ENCODE measurements at regions not wholly inside any gene's neighbourhood (a gene's known extent, or its start where the extent isn't known, plus 50 kb on each side); places are given as distances from the start of the nearest gene placed in this dataset.
A peak's percentile ranks its signal among the peaks of the same experiment; 100 is the strongest.

DNA sequence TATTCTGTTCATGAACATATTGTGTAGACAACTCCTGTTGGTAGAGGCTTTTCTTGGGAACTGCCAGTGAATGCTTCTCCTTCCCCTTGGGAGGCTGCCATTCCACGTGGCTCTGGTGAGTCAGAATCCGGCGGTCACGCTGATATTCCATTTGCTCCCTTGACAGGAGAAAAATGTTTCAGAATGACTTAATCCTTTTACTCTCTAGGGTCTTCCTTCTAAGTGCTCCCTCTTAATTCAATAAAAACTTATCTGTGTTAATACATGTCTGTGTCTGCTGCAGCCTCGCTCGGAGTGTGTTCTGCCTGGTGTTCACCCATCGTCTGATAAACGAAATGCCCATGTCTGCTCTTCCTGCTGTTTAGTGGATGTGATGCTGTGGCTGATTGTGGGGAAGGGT lies 278.6 kb downstream of the ARHGAP12 start:
- peak overlapping the region; percentile 59 for H2BK5ac ChIP-seq (ENCODE audit: low read depth, low read length, poor library complexity, severe bottlenecking)
- H3K9me3 ChIP-seq (ENCODE audit: control insufficient read depth, insufficient read depth, low read length): no peaks in the 10 kb centered on the region
- H3K9ac ChIP-seq (ENCODE audit: low read depth, low read length): no peak overlapping the region
- peak overlapping the region; percentile 55 for H3K4me2 ChIP-seq (ENCODE audit: low read depth, low read length)
- in situ Hi-C loops (cut with MboI; ENCODE audit: low sequenced_read_pairs): no loop called here
- H4K20me1 ChIP-seq (ENCODE audit: insufficient read depth, low read length): no peaks in the 10 kb centered on the region
- H3K4ac ChIP-seq (ENCODE audit: low read depth, low read length): peak overlapping the region; percentile 73
- WGBS, 2 experiments (ENCODE audit: extremely low coverage in 2 of 2, insufficient read length in 1 of 2): no CpG with 5 or more reads among the region's 8 CpGs
- H3K27ac ChIP-seq (ENCODE audit: insufficient read depth, low read length): peak overlapping the region; percentile 55; the same call in 1 of the 2 replicates
- no peak overlapping the region for H4K5ac ChIP-seq (ENCODE audit: low read depth, low read length)
- no peaks in the 10 kb centered on the region for H3K79me1 ChIP-seq (ENCODE audit: low read depth in 1 of 2, low read length in 2 of 2)
- peaks cover 2% of the 10 kb centered on the region for H3K9me1 ChIP-seq (ENCODE audit: insufficient read depth, low read length)
- H4K8ac ChIP-seq (ENCODE audit: low read depth in 2 of 2, low read length in 2 of 2): peak overlapping the region; percentile 44 to 75; a peak in 1 of 4 replicates
- no peak overlapping the region; the same call in 1 of the 2 replicates for H3K23ac ChIP-seq (ENCODE audit: low read depth, low read length)
- H2AFZ ChIP-seq (replicated peaks; ENCODE audit: low read length, poor library complexity): peak overlapping the region; percentile 81
- H2AK9ac ChIP-seq (replicated peaks; ENCODE audit: low read depth, low read length, poor library complexity): no peak overlapping the region
- H4K91ac ChIP-seq (ENCODE audit: insufficient read depth, low read depth, low read length): peak overlapping the region; percentile 62; the same call in 1 of the 2 replicates
- H3K4me3 ChIP-seq (ENCODE audit: insufficient read depth, low read depth, low read length): no peak overlapping the region
- ATAC-seq (ENCODE audit: low read depth) (peak; percentile 83), DNase-seq (peak; percentile 92)
- intact Hi-C loops (cut with micrococcal nuclease): no loop called here
- peak overlapping the region; percentile 57; the same call in 1 of the 2 replicates for H2AK5ac ChIP-seq (ENCODE audit: low read depth, low read length)
- POLR2A ChIA-PET (ENCODE audit: unreplicated experiment): no interaction called here
- dilution Hi-C loops (cut with HindIII; ENCODE audit: low sequenced_read_pairs, unreplicated experiment): no loop called here
- peak overlapping the region; percentile 42 for H3K14ac ChIP-seq (replicated peaks; ENCODE audit: low read depth, low read length)
- BruUV-seq (replicated peaks): no TSS peak
- peak overlapping the region; percentile 89; the same call in 1 of the 2 replicates for H2BK20ac ChIP-seq (ENCODE audit: low read depth, low read length)
- H3K27me3 ChIP-seq (ENCODE audit: control insufficient read depth, insufficient read depth, low read length): no peaks in the 10 kb centered on the region
- H3K4me1 ChIP-seq (ENCODE audit: control insufficient read depth, insufficient read depth, low read length): peaks cover 5% of the 10 kb centered on the region
- H3K56ac ChIP-seq (ENCODE audit: extremely low read depth, insufficient read depth, low read length): no peak overlapping the region
- H3K18ac ChIP-seq (ENCODE audit: low read depth, low read length): peak overlapping the region; percentile 84; the same call in 1 of the 2 replicates
- peak overlapping the region; percentile 83 for H2BK120ac ChIP-seq (ENCODE audit: low read depth, low read length)
- H3K36me3 ChIP-seq (ENCODE audit: control insufficient read depth, insufficient read depth, low read length): no peaks in the 10 kb centered on the region
- CTCF ChIA-PET: no interaction called here
- H2BK15ac ChIP-seq (ENCODE audit: low read depth, low read length): peak overlapping the region; percentile 76; the same call in 2 of the 3 replicates
- peak; percentile 88 for TF ChIP-seq MXI1 (IDR thresholded peaks at IDR 0.05; ENCODE audit: borderline replicate concordance, low read depth, low read length)
- TF ChIP-seq RFX5 (IDR thresholded peaks at IDR 0.05; ENCODE audit: low read depth, low read length): no peak
- TF ChIP-seq RCOR1 (IDR thresholded peaks at IDR 0.05; ENCODE audit: insufficient replicate concordance, low read length): no peak
- TF ChIP-seq POLR2A (IDR thresholded peaks at IDR 0.05; ENCODE audit: low read depth, low read length): no peak
- no peak for TF ChIP-seq CHD1 (IDR thresholded peaks at IDR 0.05; ENCODE audit: low read depth, low read length)
- TF ChIP-seq, protein P1, sequence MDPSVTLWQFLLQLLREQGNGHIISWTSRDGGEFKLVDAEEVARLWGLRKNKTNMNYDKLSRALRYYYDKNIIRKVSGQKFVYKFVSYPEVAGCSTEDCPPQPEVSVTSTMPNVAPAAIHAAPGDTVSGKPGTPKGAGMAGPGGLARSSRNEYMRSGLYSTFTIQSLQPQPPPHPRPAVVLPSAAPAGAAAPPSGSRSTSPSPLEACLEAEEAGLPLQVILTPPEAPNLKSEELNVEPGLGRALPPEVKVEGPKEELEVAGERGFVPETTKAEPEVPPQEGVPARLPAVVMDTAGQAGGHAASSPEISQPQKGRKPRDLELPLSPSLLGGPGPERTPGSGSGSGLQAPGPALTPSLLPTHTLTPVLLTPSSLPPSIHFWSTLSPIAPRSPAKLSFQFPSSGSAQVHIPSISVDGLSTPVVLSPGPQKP (IDR thresholded peaks at IDR 0.05; ENCODE audit: borderline replicate concordance, low read depth, low read length): no peak
- TF ChIP-seq CTCF (conservative IDR thresholded peaks at IDR 0.05; ENCODE audit: low read depth, low read length): no peak
- TF ChIP-seq, protein P2, sequence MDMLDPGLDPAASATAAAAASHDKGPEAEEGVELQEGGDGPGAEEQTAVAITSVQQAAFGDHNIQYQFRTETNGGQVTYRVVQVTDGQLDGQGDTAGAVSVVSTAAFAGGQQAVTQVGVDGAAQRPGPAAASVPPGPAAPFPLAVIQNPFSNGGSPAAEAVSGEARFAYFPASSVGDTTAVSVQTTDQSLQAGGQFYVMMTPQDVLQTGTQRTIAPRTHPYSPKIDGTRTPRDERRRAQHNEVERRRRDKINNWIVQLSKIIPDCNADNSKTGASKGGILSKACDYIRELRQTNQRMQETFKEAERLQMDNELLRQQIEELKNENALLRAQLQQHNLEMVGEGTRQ (IDR thresholded peaks at IDR 0.05; ENCODE audit: low read depth, low read length): peak; percentile 82
- TF ChIP-seq BHLHE40 (IDR thresholded peaks at IDR 0.05; ENCODE audit: low read depth, low read length): peak; percentile 51; the same call in 1 of the 2 replicates
- peak; percentile 69 for TF ChIP-seq FOS (IDR thresholded peaks at IDR 0.05; ENCODE audit: low read depth, low read length)
- no peak for TF ChIP-seq RAD21 (IDR thresholded peaks at IDR 0.05; ENCODE audit: low read length)
